Lung (tissue), 11 donors: ENCODE measurements at regions not wholly inside any gene's neighbourhood (a gene's known extent, or its start where the extent isn't known, plus 50 kb on each side); places are given as distances from the start of the nearest gene placed in this dataset.

ENCODE experiments used
- ATAC-seq: fragments of 200-7000 bp; cut with Tn5 transposase; one replicate; pipeline ENCODE4 v1.9.1; 2020; ENCODE audit warnings: moderate number of reproducible peaks; ENCODE audit not compliant: insufficient read depth, low FRiP score
- DNase-seq, 3 donors: peaks; one replicate each; pipeline ENCODE4 v3.0.0-alpha.2; 2013 to 2017
- H3K27ac ChIP-seq, 2 donors: one replicate each; pipeline ENCODE4 v1.5.1; 2013; ENCODE audit warnings: mild to moderate bottlenecking in 2 of 2, moderate library complexity in 2 of 2, control low read depth in 1 of 2, inconsistent platforms in 1 of 2, low read depth in 1 of 2, low read length in 1 of 2
- H3K27me3 ChIP-seq, 3 donors: one replicate each; pipeline ENCODE4 v1.5.1; 2013; ENCODE audit warnings: low read length in 2 of 3; ENCODE audit not compliant: control insufficient read depth in 3 of 3, insufficient read depth in 3 of 3
- H3K36me3 ChIP-seq, 4 donors: one replicate each; pipeline ENCODE4 v1.5.1; 2013; ENCODE audit warnings: low read length in 4 of 4, mild to moderate bottlenecking in 1 of 4, moderate library complexity in 1 of 4; ENCODE audit not compliant: control insufficient read depth in 4 of 4, insufficient read depth in 4 of 4
- H3K4me1 ChIP-seq, 5 donors: one replicate each; pipeline ENCODE4 v1.5.1; 2013; ENCODE audit warnings: low read length in 5 of 5, mild to moderate bottlenecking in 2 of 5, moderate library complexity in 1 of 5; ENCODE audit not compliant: control insufficient read depth in 5 of 5, insufficient read depth in 5 of 5
- H3K4me3 ChIP-seq: one replicate; pipeline ENCODE4 v1.5.1; 2013; ENCODE audit warnings: mild to moderate bottlenecking, control low read depth, moderate library complexity
- H3K9ac ChIP-seq, 2 donors: one replicate each; pipeline ENCODE4 v1.5.1; 2013; ENCODE audit warnings: low read length in 2 of 2, control low read depth in 1 of 2; ENCODE audit not compliant: insufficient read depth in 1 of 2
- H3K9me3 ChIP-seq, 4 donors: one replicate each; pipeline ENCODE4 v1.5.1; 2013; ENCODE audit warnings: low read length in 3 of 4, mild to moderate bottlenecking in 1 of 4, moderate library complexity in 1 of 4; ENCODE audit not compliant: control insufficient read depth in 4 of 4, insufficient read depth in 3 of 4
- CTCF ChIP-seq: IDR thresholded peaks from 2 replicates; pipeline ENCODE4 v1.5.1; 2012; ENCODE audit warnings: mild to moderate bottlenecking; ENCODE audit errors: control extremely low read depth, extremely low read depth
- WGBS, 2 donors: extraction: QIAGEN DNeasy Blood & Tissue Kit; methylation state at CpG; one replicate each; pipeline ENCODE4 v1.1.7; 2013; 5-methylcytosine and 5-hydroxymethylcytosine counted together
- donor health status: control.
- donor health status: control.
- donor health status: Bipolar disorder and iron deficiency.
- donor health status: healthy.
- donor health status: DM: yes; HTN: yes; CAD: no.

GRCh38 chr12:70149665-70150064 is 93.6 kb upstream of the CNOT2 start:
- DNase-seq = no peak
- ATAC-seq = no peak
- Histone ChIP-seq H3K27ac (no peak overlapping the region), H3K9me3 (peaks cover 0 to 6% (median under 1%) of the 10 kb centered on the region in 4 donors), H3K27me3 (no peaks in the 10 kb centered on the region), H3K36me3 (no peaks in the 10 kb centered on the region), H3K4me3 (no peak overlapping the region), H3K9ac (no peak overlapping the region), H3K4me1 (no peaks in the 10 kb centered on the region)
- no peak for TF ChIP-seq CTCF

- no peak overlapping the region for H3K27ac ChIP-seq
- H3K36me3 ChIP-seq = no peaks in the 10 kb centered on the region
- no peak for TF ChIP-seq CTCF
- H3K27me3 ChIP-seq = no peaks in the 10 kb centered on the region
- no peak overlapping the region for H3K4me3 ChIP-seq
- peaks cover 0 to 6% (median 1%) of the 10 kb centered on the region in 4 donors for H3K9me3 ChIP-seq
- ATAC-seq = no peak
- H3K9ac ChIP-seq = no peak overlapping the region
- H3K4me1 ChIP-seq = no peaks in the 10 kb centered on the region
- DNase-seq = no peak
- whole genome bisulfite sequencing, 2 donors = 92 to 97% methylated on average over 2 of the region's 2 CpGs
These were observed 93.0 kb upstream of the CNOT2 start for GRCh38 chr12:70150230-70150629.

- H3K4me1 ChIP-seq = no peaks in the 10 kb centered on the region
- DNase-seq (no peak), ATAC-seq (no peak)
- no peak overlapping the region for H3K27ac ChIP-seq
- no peak for TF ChIP-seq CTCF
- 79 to 85% methylated on average over 4 of the region's 4 CpGs for WGBS, 2 donors
- H3K4me3 ChIP-seq = no peak overlapping the region
- H3K9ac ChIP-seq = no peak overlapping the region
- H3K9me3 ChIP-seq = peaks cover 0 to 14% (median 2%) of the 10 kb centered on the region in 4 donors
- H3K36me3 ChIP-seq = no peaks in the 10 kb centered on the region
- no peaks in the 10 kb centered on the region for H3K27me3 ChIP-seq
These were observed 91.2 kb upstream of the CNOT2 start for GRCh38 chr12:70151993-70152392.

- no peak overlapping the region for H3K27ac ChIP-seq
- peaks cover 0 to 14% (median 5%) of the 10 kb centered on the region in 4 donors for H3K9me3 ChIP-seq
- WGBS, 2 donors = 81 to 84% methylated on average over 2 of the region's 2 CpGs
- no peak for ATAC-seq
- no peak overlapping the region for H3K4me3 ChIP-seq
- H3K4me1 ChIP-seq = no peaks in the 10 kb centered on the region
- no peak overlapping the region for H3K9ac ChIP-seq
- no peak for TF ChIP-seq CTCF
- DNase-seq = no peak
- H3K27me3 ChIP-seq = no peaks in the 10 kb centered on the region
- H3K36me3 ChIP-seq = no peaks in the 10 kb centered on the region
These were observed 89.1 kb upstream of the CNOT2 start for GRCh38 chr12:70154087-70154638.
